HG03045 (cell line): ENCODE measurements at regions not wholly inside any gene's neighbourhood (a gene's known extent, or its start where the extent isn't known, plus 50 kb on each side); places are given as distances from the start of the nearest gene placed in this dataset.
"Not testable (repeated sequence)": the region's sequence is repeated elsewhere in the genome, so short reads cannot be mapped to it uniquely, and the experiment has no call there.

Source experiments
- ATAC-seq: cut with Tn5 transposase; IDR thresholded peaks from one replicate; pipeline ENCODE4 v1.9.1; 2021; ENCODE audit warnings: mild to moderate bottlenecking, moderate library complexity; ENCODE audit not compliant: unreplicated experiment

GRCh38 chr9:108430655-108431054 lies 425.1 kb downstream of the ACTL7B start:
- no peak for ATAC-seq

GRCh38 chr9:108427751-108428150 lies 428.0 kb downstream of the ACTL7B start:
- no peak for ATAC-seq

- ATAC-seq = not testable (repeated sequence)
Measured at GRCh38 chr9:108426421-108426940, 429.3 kb downstream of the ACTL7B start.

GRCh38 chr9:108423433-108423832 lies 432.4 kb downstream of the ACTL7B start:
- no peak for ATAC-seq

- no peak for ATAC-seq
Measured at GRCh38 chr9:108419379-108419778, 436.4 kb downstream of the ACTL7B start.

GRCh38 chr9:108417726-108418125 lies 438.1 kb downstream of the ACTL7B start:
- ATAC-seq = no peak

- ATAC-seq = no peak
Measured at GRCh38 chr9:108417312-108417711, 438.5 kb downstream of the ACTL7B start.

GRCh38 chr9:108416324-108416723 lies 439.5 kb downstream of the ACTL7B start:
- ATAC-seq = no peak

- ATAC-seq = no peak
Measured at GRCh38 chr9:108413809-108414208, 442.0 kb downstream of the ACTL7B start.

GRCh38 chr9:108412755-108413154 lies 443.0 kb downstream of the ACTL7B start:
- no peak for ATAC-seq

GRCh38 chr9:108411632-108412031 lies 444.2 kb downstream of the ACTL7B start:
- ATAC-seq = no peak

- ATAC-seq = no peak
Measured at GRCh38 chr9:108410161-108410560, 445.6 kb downstream of the ACTL7B start.

- ATAC-seq = no peak
Measured at GRCh38 chr9:108400297-108400696, 455.5 kb downstream of the ACTL7B start.

GRCh38 chr9:108399851-108400250 lies 455.9 kb downstream of the ACTL7B start:
- ATAC-seq = no peak

GRCh38 chr9:108397286-108397685 lies 458.5 kb downstream of the ACTL7B start:
- ATAC-seq = no peak

GRCh38 chr9:108396611-108397010 lies 459.2 kb downstream of the ACTL7B start:
- no peak for ATAC-seq

GRCh38 chr9:108396193-108396592 lies 459.6 kb downstream of the ACTL7B start:
- no peak for ATAC-seq

GRCh38 chr9:108395421-108395820 lies 460.4 kb downstream of the ACTL7B start:
- ATAC-seq = no peak

GRCh38 chr9:108394726-108395125 lies 461.1 kb downstream of the ACTL7B start:
- ATAC-seq = no peak

GRCh38 chr9:108393481-108394001 lies 462.2 kb downstream of the ACTL7B start:
- not testable (repeated sequence) for ATAC-seq

- ATAC-seq = no peak
Measured at GRCh38 chr9:108392877-108393276, 462.9 kb downstream of the ACTL7B start.

GRCh38 chr9:108389056-108389455 lies 466.7 kb downstream of the ACTL7B start:
- ATAC-seq = no peak

- ATAC-seq = no peak
Measured at GRCh38 chr9:108386859-108387384, 468.9 kb downstream of the ACTL7B start.
